GM23338 (cell line): ENCODE measurements at regions not wholly inside any gene's neighbourhood (a gene's known extent, or its start where the extent isn't known, plus 50 kb on each side); places are given as distances from the start of the nearest gene placed in this dataset.

Experiments
- CREB1 ChIP-seq: fragments of 250-450 bp; sonication (Bioruptor Pico); IDR thresholded peaks from 2 replicates; pipeline ENCODE4 v1.5.0; 2020; ENCODE audit warnings: low read depth, mild to moderate bottlenecking, moderate library complexity
- EZH2 ChIP-seq: fragments of 200-600 bp; sonication (generic); IDR thresholded peaks from one replicate; pipeline ENCODE4 v1.8.0; 2017; ENCODE audit warnings: antibody characterized with exemption, mild to moderate bottlenecking, low read depth; ENCODE audit not compliant: unreplicated experiment
- JUNB ChIP-seq: IDR thresholded peaks from one replicate; pipeline ENCODE4 v1.6.1; 2016; ENCODE audit warnings: antibody characterized with exemption; ENCODE audit not compliant: unreplicated experiment
- NANOG ChIP-seq: IDR thresholded peaks from 2 replicates; pipeline ENCODE4 v1.6.1; 2016; ENCODE audit warnings: antibody characterized with exemption, borderline replicate concordance
- STAT1 ChIP-seq: IDR thresholded peaks from one replicate; pipeline ENCODE4 v1.6.1; 2016; ENCODE audit warnings: antibody characterized with exemption; ENCODE audit not compliant: unreplicated experiment
- ZNF331 ChIP-seq: fragments of 250-450 bp; sonication (Bioruptor Pico); IDR thresholded peaks from 2 replicates; pipeline ENCODE4 v1.5.0; 2020; ENCODE audit warnings: low read depth, mild to moderate bottlenecking, moderate library complexity
- TF ChIP-seq, protein P1 (sequence below): fragments of 250-450 bp; sonication (Bioruptor Pico); IDR thresholded peaks from 2 replicates; pipeline ENCODE4 v1.5.0; 2020; ENCODE audit warnings: mild to moderate bottlenecking, moderate library complexity
- TF ChIP-seq, protein P2 (sequence below): IDR thresholded peaks from one replicate; pipeline ENCODE4 v1.6.1; 2018; ENCODE audit warnings: antibody characterized with exemption; ENCODE audit not compliant: unreplicated experiment
- TF ChIP-seq, protein P3 (sequence below): IDR thresholded peaks from 2 replicates; pipeline ENCODE4 v1.6.1; 2016; ENCODE audit warnings: antibody characterized with exemption

DNA sequence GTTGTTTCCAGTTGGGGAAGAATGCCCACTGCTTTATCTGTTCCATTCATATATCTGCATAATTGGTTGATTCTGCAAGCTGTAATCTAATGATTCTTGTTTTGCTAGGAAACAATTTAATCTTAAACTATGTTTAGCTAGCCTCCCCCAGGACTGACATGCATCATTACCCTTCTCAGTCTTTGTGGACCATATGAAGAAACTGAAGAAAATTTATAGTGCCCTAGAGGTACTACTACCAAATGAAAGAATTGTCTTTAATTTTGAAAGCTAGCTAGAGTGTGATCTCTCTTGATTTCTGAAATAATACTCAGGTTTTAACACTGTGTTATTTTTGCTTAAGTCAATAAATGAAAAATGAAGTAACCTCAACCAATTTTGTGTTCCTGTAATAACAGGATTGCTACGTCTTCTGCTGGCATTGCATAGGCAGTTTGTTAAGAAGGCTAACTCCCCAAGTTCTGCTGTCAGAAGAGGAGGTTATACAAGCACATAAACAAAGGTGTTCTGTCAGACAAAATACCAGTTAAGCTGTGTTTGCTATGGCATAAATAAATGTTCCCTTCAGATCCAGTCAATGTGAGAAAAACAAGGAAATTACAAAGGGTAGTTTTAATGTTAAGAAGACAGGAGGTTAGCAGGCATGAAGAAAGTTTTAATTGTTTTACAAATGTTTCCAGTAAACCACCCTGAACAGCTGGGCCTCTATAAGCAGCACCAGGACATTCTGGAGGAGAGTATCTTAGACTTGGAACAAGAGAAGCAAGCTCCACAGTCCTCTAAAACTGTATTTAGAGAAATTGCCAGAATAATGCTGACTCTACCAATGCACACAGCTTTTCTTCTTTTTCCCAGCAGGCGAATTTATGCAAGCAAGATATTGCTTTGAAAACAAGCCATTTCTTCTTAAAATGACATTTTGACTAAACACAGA is 90.3 kb upstream of the CTTNBP2 start (continued):
- TF ChIP-seq, protein P1, sequence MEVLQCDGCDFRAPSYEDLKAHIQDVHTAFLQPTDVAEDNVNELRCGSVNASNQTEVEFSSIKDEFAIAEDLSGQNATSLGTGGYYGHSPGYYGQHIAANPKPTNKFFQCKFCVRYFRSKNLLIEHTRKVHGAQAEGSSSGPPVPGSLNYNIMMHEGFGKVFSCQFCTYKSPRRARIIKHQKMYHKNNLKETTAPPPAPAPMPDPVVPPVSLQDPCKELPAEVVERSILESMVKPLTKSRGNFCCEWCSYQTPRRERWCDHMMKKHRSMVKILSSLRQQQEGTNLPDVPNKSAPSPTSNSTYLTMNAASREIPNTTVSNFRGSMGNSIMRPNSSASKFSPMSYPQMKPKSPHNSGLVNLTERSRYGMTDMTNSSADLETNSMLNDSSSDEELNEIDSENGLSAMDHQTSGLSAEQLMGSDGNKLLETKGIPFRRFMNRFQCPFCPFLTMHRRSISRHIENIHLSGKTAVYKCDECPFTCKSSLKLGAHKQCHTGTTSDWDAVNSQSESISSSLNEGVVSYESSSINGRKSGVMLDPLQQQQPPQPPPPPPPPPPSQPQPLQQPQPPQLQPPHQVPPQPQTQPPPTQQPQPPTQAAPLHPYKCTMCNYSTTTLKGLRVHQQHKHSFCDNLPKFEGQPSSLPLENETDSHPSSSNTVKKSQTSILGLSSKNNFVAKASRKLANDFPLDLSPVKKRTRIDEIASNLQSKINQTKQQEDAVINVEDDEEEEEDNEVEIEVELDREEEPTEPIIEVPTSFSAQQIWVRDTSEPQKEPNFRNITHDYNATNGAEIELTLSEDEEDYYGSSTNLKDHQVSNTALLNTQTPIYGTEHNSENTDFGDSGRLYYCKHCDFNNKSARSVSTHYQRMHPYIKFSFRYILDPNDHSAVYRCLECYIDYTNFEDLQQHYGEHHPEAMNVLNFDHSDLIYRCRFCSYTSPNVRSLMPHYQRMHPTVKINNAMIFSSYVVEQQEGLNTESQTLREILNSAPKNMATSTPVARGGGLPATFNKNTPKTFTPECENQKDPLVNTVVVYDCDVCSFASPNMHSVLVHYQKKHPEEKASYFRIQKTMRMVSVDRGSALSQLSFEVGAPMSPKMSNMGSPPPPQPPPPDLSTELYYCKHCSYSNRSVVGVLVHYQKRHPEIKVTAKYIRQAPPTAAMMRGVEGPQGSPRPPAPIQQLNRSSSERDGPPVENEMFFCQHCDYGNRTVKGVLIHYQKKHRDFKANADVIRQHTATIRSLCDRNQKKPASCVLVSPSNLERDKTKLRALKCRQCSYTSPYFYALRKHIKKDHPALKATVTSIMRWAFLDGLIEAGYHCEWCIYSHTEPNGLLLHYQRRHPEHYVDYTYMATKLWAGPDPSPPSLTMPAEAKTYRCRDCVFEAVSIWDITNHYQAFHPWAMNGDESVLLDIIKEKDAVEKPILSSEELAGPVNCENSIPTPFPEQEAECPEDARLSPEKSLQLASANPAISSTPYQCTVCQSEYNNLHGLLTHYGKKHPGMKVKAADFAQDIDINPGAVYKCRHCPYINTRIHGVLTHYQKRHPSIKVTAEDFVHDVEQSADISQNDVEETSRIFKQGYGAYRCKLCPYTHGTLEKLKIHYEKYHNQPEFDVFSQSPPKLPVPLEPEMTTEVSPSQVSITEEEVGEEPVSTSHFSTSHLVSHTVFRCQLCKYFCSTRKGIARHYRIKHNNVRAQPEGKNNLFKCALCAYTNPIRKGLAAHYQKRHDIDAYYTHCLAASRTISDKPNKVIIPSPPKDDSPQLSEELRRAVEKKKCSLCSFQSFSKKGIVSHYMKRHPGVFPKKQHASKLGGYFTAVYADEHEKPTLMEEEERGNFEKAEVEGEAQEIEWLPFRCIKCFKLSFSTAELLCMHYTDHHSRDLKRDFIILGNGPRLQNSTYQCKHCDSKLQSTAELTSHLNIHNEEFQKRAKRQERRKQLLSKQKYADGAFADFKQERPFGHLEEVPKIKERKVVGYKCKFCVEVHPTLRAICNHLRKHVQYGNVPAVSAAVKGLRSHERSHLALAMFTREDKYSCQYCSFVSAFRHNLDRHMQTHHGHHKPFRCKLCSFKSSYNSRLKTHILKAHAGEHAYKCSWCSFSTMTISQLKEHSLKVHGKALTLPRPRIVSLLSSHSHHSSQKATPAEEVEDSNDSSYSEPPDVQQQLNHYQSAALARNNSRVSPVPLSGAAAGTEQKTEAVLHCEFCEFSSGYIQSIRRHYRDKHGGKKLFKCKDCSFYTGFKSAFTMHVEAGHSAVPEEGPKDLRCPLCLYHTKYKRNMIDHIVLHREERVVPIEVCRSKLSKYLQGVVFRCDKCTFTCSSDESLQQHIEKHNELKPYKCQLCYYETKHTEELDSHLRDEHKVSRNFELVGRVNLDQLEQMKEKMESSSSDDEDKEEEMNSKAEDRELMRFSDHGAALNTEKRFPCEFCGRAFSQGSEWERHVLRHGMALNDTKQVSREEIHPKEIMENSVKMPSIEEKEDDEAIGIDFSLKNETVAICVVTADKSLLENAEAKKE (CRISPR knock-in tag): no peak
- no peak for TF ChIP-seq JUNB
- no peak for TF ChIP-seq NANOG
- TF ChIP-seq EZH2: no peak
- no peak for TF ChIP-seq ZNF331 (CRISPR knock-in tag)
- TF ChIP-seq STAT1: no peak
- TF ChIP-seq CREB1 (CRISPR knock-in tag): no peak
- TF ChIP-seq, protein P2, sequence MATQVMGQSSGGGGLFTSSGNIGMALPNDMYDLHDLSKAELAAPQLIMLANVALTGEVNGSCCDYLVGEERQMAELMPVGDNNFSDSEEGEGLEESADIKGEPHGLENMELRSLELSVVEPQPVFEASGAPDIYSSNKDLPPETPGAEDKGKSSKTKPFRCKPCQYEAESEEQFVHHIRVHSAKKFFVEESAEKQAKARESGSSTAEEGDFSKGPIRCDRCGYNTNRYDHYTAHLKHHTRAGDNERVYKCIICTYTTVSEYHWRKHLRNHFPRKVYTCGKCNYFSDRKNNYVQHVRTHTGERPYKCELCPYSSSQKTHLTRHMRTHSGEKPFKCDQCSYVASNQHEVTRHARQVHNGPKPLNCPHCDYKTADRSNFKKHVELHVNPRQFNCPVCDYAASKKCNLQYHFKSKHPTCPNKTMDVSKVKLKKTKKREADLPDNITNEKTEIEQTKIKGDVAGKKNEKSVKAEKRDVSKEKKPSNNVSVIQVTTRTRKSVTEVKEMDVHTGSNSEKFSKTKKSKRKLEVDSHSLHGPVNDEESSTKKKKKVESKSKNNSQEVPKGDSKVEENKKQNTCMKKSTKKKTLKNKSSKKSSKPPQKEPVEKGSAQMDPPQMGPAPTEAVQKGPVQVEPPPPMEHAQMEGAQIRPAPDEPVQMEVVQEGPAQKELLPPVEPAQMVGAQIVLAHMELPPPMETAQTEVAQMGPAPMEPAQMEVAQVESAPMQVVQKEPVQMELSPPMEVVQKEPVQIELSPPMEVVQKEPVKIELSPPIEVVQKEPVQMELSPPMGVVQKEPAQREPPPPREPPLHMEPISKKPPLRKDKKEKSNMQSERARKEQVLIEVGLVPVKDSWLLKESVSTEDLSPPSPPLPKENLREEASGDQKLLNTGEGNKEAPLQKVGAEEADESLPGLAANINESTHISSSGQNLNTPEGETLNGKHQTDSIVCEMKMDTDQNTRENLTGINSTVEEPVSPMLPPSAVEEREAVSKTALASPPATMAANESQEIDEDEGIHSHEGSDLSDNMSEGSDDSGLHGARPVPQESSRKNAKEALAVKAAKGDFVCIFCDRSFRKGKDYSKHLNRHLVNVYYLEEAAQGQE: no peak
- TF ChIP-seq, protein P3, sequence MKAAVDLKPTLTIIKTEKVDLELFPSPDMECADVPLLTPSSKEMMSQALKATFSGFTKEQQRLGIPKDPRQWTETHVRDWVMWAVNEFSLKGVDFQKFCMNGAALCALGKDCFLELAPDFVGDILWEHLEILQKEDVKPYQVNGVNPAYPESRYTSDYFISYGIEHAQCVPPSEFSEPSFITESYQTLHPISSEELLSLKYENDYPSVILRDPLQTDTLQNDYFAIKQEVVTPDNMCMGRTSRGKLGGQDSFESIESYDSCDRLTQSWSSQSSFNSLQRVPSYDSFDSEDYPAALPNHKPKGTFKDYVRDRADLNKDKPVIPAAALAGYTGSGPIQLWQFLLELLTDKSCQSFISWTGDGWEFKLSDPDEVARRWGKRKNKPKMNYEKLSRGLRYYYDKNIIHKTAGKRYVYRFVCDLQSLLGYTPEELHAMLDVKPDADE: no peak
